Thymus (tissue), 11 donors: ENCODE measurements at regions not wholly inside any gene's neighbourhood (a gene's known extent, or its start where the extent isn't known, plus 50 kb on each side); places are given as distances from the start of the nearest gene placed in this dataset.

Source experiments
- DNase-seq, 9 donors: peaks; one replicate each; pipeline ENCODE4 v3.0.0-alpha.2; 2013; ENCODE audit warnings: low spot score in 9 of 9, low read depth in 6 of 9, missing footprints in 1 of 9
- H3K27ac ChIP-seq, 2 donors: one replicate each; pipeline ENCODE4 v1.5.1; 2013; ENCODE audit warnings: control low read depth in 1 of 2, low read depth in 1 of 2, low read length in 1 of 2, mild to moderate bottlenecking in 1 of 2, moderate library complexity in 1 of 2
- H3K27me3 ChIP-seq, 2 donors: one replicate each; pipeline ENCODE4 v1.5.1; 2013; ENCODE audit warnings: low read length in 1 of 2; ENCODE audit not compliant: control insufficient read depth in 2 of 2, insufficient read depth in 1 of 2
- H3K36me3 ChIP-seq, 2 donors: one replicate each; pipeline ENCODE4 v1.5.1; 2013; ENCODE audit warnings: low read length in 1 of 2, mild to moderate bottlenecking in 1 of 2, moderate library complexity in 1 of 2; ENCODE audit not compliant: control insufficient read depth in 2 of 2, insufficient read depth in 2 of 2
- H3K4me1 ChIP-seq, 2 donors: one replicate each; pipeline ENCODE4 v1.5.1; 2013; ENCODE audit warnings: low read length in 2 of 2; ENCODE audit not compliant: control insufficient read depth in 2 of 2, insufficient read depth in 2 of 2
- H3K4me3 ChIP-seq, 2 donors: one replicate each; pipeline ENCODE4 v1.5.1; 2013; ENCODE audit warnings: low read length in 2 of 2, control low read depth in 1 of 2, mild to moderate bottlenecking in 1 of 2
- H3K9me3 ChIP-seq, 2 donors: one replicate each; pipeline ENCODE4 v1.5.1; 2013; ENCODE audit warnings: low read length in 1 of 2, mild to moderate bottlenecking in 1 of 2; ENCODE audit not compliant: control insufficient read depth in 2 of 2, insufficient read depth in 1 of 2
- WGBS: extraction: QIAGEN DNeasy Blood & Tissue Kit; methylation state at CpG from one replicate; pipeline ENCODE4 v1.1.7; 2013; 5-methylcytosine and 5-hydroxymethylcytosine counted together
- donor health status: healthy.

DNA sequence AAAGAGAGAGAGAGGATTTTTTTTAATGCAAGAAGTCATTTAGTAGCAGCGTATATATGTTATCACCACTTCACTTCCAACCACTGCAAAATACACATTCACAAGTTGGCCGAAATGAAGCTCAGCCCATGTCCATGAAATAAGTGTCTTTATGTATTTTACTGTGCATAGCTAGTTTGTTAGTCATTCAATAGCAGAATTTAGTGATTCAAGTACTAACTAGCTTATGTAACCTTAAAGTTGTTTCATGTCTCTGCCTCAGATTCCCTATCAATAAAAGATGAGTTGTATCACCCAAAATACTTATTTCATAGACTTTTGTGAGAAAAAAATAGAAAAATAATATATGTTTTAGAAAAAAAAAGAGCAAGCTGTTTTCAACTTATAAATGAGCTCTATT lies 153.7 kb upstream of the PRDM1 start:
- no peak for DNase-seq
- Histone ChIP-seq H3K36me3 (no peaks in the 10 kb centered on the region), H3K4me3 (no peak overlapping the region), H3K4me1 (no peaks in the 10 kb centered on the region), H3K9me3 (no peaks in the 10 kb centered on the region), H3K27ac (no peak overlapping the region), H3K27me3 (no peaks in the 10 kb centered on the region)
- WGBS: 94% methylated on average over 2 of the region's 2 CpGs

DNA sequence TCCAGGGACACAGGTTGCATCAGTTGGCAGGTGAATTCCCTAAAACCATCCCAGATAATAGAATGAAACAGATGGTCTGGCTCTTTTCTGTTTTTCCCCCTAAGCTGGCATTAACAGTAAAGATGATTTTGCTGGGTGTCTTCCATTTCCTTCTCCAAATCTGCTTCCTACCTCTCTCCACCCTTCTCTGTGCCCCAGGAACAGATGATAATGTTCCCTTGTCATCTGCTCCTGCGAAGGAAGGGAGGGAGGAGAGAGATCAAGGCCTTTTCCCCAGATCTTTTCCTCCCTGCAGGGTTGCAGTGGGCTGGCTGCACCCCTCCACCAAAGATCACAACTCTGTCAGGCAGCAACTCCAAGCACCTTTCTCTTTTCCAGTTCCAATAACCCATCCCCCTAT lies 156.5 kb upstream of the PRDM1 start:
- no peaks in the 10 kb centered on the region for H3K36me3 ChIP-seq
- H3K4me3 ChIP-seq: no peak overlapping the region
- no peaks in the 10 kb centered on the region for H3K9me3 ChIP-seq
- no peak for DNase-seq
- H3K4me1 ChIP-seq: no peaks in the 10 kb centered on the region
- no peak overlapping the region for H3K27ac ChIP-seq
- no peaks in the 10 kb centered on the region for H3K27me3 ChIP-seq
- 80% methylated on average over 1 of the region's 1 CpG for WGBS

DNA sequence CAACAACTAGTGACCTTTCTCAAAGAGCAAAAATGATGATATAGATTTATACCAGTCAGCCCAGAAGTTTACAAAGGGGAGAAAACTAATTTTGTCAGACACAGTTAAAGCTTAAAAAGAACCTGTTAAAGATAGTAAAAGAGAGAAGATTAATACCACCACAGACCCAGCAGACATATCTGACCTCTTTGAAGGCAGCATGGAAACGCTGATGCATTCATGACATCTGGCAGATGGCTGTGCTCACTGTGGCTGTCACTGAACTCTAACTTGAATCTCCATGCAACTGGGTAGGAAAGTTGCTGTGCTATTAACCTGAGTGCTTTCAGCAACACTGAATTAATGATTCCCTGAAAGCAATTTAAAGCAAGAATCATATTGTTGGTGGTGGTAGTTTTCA lies 159.8 kb upstream of the PRDM1 start:
- Histone ChIP-seq H3K4me3 (no peak overlapping the region), H3K9me3 (no peaks in the 10 kb centered on the region), H3K27me3 (no peaks in the 10 kb centered on the region), H3K4me1 (no peaks in the 10 kb centered on the region), H3K27ac (no peak overlapping the region), H3K36me3 (no peaks in the 10 kb centered on the region)
- peak in 3 of 9 donors; percentile 5 to 33 (median 12) for DNase-seq
- 22% methylated on average over 1 of the region's 1 CpG for WGBS

DNA sequence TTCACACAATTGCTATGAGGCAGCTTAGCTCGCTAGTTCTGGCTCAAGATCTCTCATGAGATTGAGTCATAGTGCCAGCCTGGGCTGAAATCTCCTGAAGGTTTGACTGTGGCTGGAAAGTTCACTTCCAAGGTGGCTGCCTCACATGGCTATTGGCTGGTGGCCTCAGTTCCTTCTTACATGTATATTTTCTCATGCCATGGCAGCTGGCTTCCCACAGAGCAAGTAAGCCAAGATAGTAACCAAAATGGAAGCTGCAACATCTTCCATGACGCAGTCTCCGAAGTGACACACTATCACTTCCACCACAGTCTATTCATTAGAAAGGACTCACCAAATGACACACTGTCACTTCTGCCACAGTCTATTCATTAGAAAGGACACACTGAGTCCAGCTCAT lies 160.4 kb upstream of the PRDM1 start:
- Histone ChIP-seq H3K9me3 (no peaks in the 10 kb centered on the region), H3K4me3 (no peak overlapping the region), H3K36me3 (no peaks in the 10 kb centered on the region), H3K27ac (no peak overlapping the region), H3K4me1 (no peaks in the 10 kb centered on the region), H3K27me3 (no peaks in the 10 kb centered on the region)
- 95% methylated on average over 3 of the region's 3 CpGs for WGBS
- no peak for DNase-seq

DNA sequence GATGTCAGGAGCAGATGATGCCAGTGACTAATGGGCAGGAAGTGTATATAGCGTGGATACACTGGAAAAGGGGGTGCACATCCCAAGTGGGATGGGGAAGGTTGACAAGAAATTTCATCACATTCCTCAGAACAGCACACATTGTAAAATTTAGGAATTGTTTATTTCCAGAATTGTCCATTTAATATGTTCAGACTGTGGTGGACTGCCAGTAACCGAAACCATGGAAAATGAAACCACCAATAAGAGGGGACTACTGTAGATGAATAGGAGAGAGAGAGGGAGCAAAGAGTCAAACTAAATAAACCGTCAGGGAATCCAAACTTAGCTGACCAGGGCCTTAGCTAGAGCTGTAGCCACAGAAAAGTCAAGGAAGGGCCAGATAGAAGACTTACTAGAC lies 164.4 kb upstream of the PRDM1 start:
- Histone ChIP-seq H3K27me3 (no peaks in the 10 kb centered on the region), H3K27ac (no peak overlapping the region), H3K9me3 (no peaks in the 10 kb centered on the region), H3K36me3 (no peaks in the 10 kb centered on the region), H3K4me3 (no peak overlapping the region), H3K4me1 (no peaks in the 10 kb centered on the region)
- no peak for DNase-seq
- 85% methylated on average over 3 of the region's 3 CpGs for WGBS

DNA sequence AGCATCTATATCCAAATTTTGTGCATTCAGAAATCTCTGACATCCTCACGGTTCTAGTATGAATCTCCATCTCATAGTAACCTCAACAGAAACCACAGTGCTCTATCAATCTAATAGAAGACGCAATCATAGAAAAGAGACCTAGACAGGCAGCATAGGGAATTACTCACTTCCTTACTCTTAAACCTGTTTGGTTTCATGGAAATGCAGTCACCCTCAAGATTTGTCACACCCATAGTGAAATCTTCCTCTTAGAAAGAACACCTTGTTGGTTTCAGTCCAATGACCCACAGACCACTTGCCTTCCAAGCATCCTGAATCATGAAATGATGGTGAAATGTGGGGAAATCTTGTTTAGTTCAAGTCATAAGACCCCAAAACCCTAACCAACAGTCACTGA lies 166.1 kb upstream of the PRDM1 start:
- H3K4me3 ChIP-seq: no peak overlapping the region
- WGBS: 96% methylated on average over 2 of the region's 2 CpGs
- no peak for DNase-seq
- no peak overlapping the region for H3K27ac ChIP-seq
- no peaks in the 10 kb centered on the region for H3K4me1 ChIP-seq
- no peaks in the 10 kb centered on the region for H3K27me3 ChIP-seq
- no peaks in the 10 kb centered on the region for H3K36me3 ChIP-seq
- no peaks in the 10 kb centered on the region for H3K9me3 ChIP-seq

DNA sequence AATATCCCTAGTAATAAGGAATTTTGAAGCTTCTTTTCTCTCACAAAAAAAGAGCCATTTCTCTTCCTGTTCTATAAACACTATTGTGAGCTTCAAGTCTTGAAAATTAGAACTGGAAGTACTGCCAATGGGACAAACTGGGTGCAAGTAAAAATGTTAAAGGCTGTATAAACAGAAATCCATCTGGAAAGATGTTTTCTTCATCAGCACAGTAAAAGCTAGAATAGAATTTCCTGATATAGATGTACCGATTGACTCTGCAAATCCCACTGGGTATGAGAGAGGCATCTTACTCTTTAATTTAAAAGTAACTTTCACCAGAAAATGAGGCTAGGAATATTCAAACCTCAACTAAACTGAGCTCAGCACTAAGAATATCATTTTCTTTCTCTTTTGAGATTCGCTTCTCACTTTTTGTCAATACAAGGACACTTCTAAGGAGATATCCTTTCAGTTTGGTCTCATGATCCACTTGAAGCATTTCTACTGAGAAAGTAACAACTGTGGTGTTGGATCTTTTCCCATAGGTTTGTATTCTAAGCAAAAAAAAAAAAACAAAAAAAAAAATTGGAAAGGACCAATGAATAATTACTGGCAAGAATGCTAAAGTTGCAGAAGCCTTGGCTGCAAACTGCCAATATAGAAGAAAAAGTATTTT lies 169.0 kb upstream of the PRDM1 start:
- WGBS: 96% methylated on average over 2 of the region's 2 CpGs
- Histone ChIP-seq H3K27ac (no peak overlapping the region), H3K9me3 (no peaks in the 10 kb centered on the region), H3K4me3 (no peak overlapping the region), H3K4me1 (no peaks in the 10 kb centered on the region), H3K36me3 (no peaks in the 10 kb centered on the region), H3K27me3 (no peaks in the 10 kb centered on the region)
- DNase-seq: no peak

DNA sequence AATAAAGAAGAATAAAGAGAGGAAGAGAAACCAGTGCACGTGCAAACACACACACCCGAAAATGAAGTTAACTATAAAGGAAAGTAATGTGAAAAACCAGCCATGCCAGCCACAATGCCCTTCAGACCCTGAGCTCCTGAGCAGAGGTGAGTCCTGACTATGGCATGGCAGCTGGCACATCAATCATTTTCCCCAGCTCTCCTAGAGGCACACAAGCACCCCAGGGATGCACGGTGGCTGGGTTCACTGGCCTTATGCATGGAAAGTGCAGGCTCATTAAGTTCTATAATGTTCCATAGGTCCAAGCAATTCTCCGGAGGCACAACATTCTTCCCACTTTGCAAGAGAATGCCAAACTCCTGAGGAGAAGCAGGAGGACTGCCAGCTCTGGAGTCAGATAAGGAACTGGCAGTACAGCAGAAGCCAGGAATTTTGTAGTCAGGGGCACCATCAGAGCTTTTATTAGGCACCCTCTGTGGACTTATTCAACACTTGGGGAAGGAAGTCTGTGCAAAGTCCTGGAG lies 175.0 kb upstream of the PRDM1 start:
- Histone ChIP-seq H3K4me3 (no peak overlapping the region), H3K27me3 (no peaks in the 10 kb centered on the region), H3K9me3 (no peaks in the 10 kb centered on the region), H3K36me3 (no peaks in the 10 kb centered on the region), H3K27ac (no peak overlapping the region), H3K4me1 (no peaks in the 10 kb centered on the region)
- no peak for DNase-seq
- 86% methylated on average over 4 of the region's 4 CpGs for WGBS

DNA sequence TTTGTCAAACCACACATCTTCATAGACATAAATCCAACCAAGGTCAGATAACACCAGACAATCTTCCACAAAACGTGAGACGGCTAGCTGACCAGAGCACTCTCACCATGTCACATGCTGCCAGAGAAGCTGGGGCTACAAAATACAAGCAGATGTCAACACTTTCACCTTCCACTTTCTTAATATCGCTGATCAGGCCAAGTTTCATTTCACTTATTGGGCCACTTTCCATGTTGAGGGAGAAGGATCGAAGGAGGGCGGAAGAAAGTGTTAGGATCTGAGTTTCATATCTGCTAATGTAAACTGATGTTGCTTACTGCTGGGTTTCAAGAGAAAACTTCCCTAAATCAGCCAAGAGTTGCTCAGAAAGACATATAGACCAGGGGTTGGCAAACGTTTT lies 177.0 kb upstream of the PRDM1 start:
- H3K27me3 ChIP-seq: no peaks in the 10 kb centered on the region
- 93% methylated on average over 6 of the region's 6 CpGs for WGBS
- no peaks in the 10 kb centered on the region for H3K4me1 ChIP-seq
- no peak for DNase-seq
- no peaks in the 10 kb centered on the region for H3K36me3 ChIP-seq
- H3K4me3 ChIP-seq: no peak overlapping the region
- no peak overlapping the region for H3K27ac ChIP-seq
- H3K9me3 ChIP-seq: no peaks in the 10 kb centered on the region
